ENCODE measurements at regions not wholly inside any gene's neighbourhood (a gene's known extent, or its start where the extent isn't known, plus 50 kb on each side); places are given as distances from the start of the nearest gene placed in this dataset.

- ChIA-PET POLR2A (ENCODE audit: partially characterized antibody) (no interaction called here), CTCF (ENCODE audit: partially characterized antibody) (interaction anchor here (1.2 to 3.6 kb wide), 8 partner anchors 11 to 581 kb away, joined by 3 to 32 read pairs (median 6); no protein-coding TSS in a partner anchor)
- WGBS, 2 experiments (ENCODE audit: extremely low coverage in 1 of 2, insufficient coverage in 1 of 2, insufficient read length in 1 of 2, insufficient replicate concordance in 2 of 2, low coverage in 1 of 2, low lambda C conversion rate in 2 of 2, missing lambda C conversion rate in 1 of 2): 86% methylated on average over 2 of the region's 2 CpGs; no CpG with 5 or more reads in 1 of the 2 experiments
- H3K4me1 ChIP-seq (replicated peaks in 1 of 4; ENCODE audit: control insufficient read depth in 3 of 4, insufficient read depth in 4 of 4, low read length in 3 of 4): no peaks in the 10 kb centered on the region
- no peak overlapping the region for H2BK120ac ChIP-seq (replicated peaks; ENCODE audit: low read depth, low read length)
- H4K8ac ChIP-seq (ENCODE audit: extremely low read depth, insufficient read depth, low read length): no peak overlapping the region
- no peaks in the 10 kb centered on the region for H3K79me1 ChIP-seq (ENCODE audit: low read depth, low read length)
- H4K5ac ChIP-seq (ENCODE audit: insufficient read length, low read depth, low read length): no peak overlapping the region
- no peak overlapping the region for H3K23ac ChIP-seq (ENCODE audit: insufficient read length)
- no peak overlapping the region for H3K14ac ChIP-seq (ENCODE audit: insufficient read length)
- no peak overlapping the region for H3K4me3 ChIP-seq (ENCODE audit: extremely low read depth in 1 of 4, insufficient read depth in 2 of 4, low read depth in 3 of 4, low read length in 4 of 4)
- H3K9me3 ChIP-seq (ENCODE audit: insufficient read depth in 2 of 2, low read depth in 1 of 2, low read length in 1 of 2): no peaks in the 10 kb centered on the region
- no peak overlapping the region for H4K91ac ChIP-seq (replicated peaks; ENCODE audit: insufficient read length, low read length)
- TF ChIP-seq CREB1 (IDR thresholded peaks at IDR 0.05): no peak
- TF ChIP-seq USF2 (IDR thresholded peaks at IDR 0.05; ENCODE audit: low read length): no peak
- no peak for TF ChIP-seq BRCA1 (IDR thresholded peaks at IDR 0.05; ENCODE audit: low read depth, low read length)
- TF ChIP-seq ASH2L (IDR thresholded peaks at IDR 0.05; ENCODE audit: low read length): no peak
- TF ChIP-seq SIRT6 (IDR thresholded peaks at IDR 0.05; ENCODE audit: low read length): no peak
- no peak for TF ChIP-seq JUND (IDR thresholded peaks at IDR 0.05; ENCODE audit: low read length)
- TF ChIP-seq KDM4A (IDR thresholded peaks at IDR 0.05; ENCODE audit: low read depth, low read length, severe bottlenecking): no peak
- no peak for TF ChIP-seq TBP (IDR thresholded peaks at IDR 0.05; ENCODE audit: low read depth, low read length)
- no peak overlapping the region for H3K27ac ChIP-seq (ENCODE audit: low read depth, low read length)
- no peak overlapping the region for H2AK5ac ChIP-seq (ENCODE audit: low read depth, low read length)
- H2BK15ac ChIP-seq (ENCODE audit: low read length): no peak overlapping the region
- no peaks in the 10 kb centered on the region for H3K36me3 ChIP-seq (ENCODE audit: control insufficient read depth in 2 of 4, insufficient read depth in 4 of 4, low read length in 3 of 4)
- no peaks in the 10 kb centered on the region for H3K23me2 ChIP-seq (ENCODE audit: low read depth, low read length)
- no peak overlapping the region for H2BK5ac ChIP-seq (ENCODE audit: low read depth, low read length)
- H2BK20ac ChIP-seq (ENCODE audit: low read length): no peak overlapping the region
- H4K20me1 ChIP-seq (replicated peaks in 1 of 2; ENCODE audit: control insufficient read depth in 1 of 2, insufficient read depth in 2 of 2, low read length in 2 of 2): no peaks in the 10 kb centered on the region
- no peak overlapping the region for H3K56ac ChIP-seq (replicated peaks; ENCODE audit: insufficient read length, low read depth, low read length)
- H2AFZ ChIP-seq (ENCODE audit: low read length): no peak overlapping the region
- H2BK12ac ChIP-seq (ENCODE audit: low read depth, low read length): no peak overlapping the region
- no peaks in the 10 kb centered on the region for H3K79me2 ChIP-seq (ENCODE audit: control insufficient read depth in 1 of 2, insufficient read depth in 2 of 2, low read length in 2 of 2)
- H3K18ac ChIP-seq (ENCODE audit: extremely low read depth, low read length): no peak overlapping the region
- H3K4ac ChIP-seq (replicated peaks; ENCODE audit: insufficient read length, low read depth, low read length): no peak overlapping the region
- no peaks in the 10 kb centered on the region for H3K27me3 ChIP-seq (replicated peaks in 1 of 4; ENCODE audit: control insufficient read depth in 3 of 4, extremely low read depth in 1 of 4, insufficient read depth in 3 of 4, low read length in 3 of 4)
- no peak overlapping the region for H3K4me2 ChIP-seq (ENCODE audit: insufficient read depth in 1 of 2, low read depth in 2 of 2, low read length in 2 of 2)
- DNase-seq (ENCODE audit: low read depth in 1 of 2, low spot score in 2 of 2) (no peak), FAIRE-seq (no peak)
- no peak overlapping the region for H3K9ac ChIP-seq (replicated peaks in 1 of 4; ENCODE audit: extremely low read depth in 1 of 4, low read depth in 3 of 4, low read length in 3 of 4)
Measured at GRCh38 chr2:195496991-195497390, 160.0 kb upstream of the SLC39A10 start.
